Inferior parietal cortex (tissue), 1 donor: ENCODE measurements at regions not wholly inside any gene's neighbourhood (a gene's known extent, or its start where the extent isn't known, plus 50 kb on each side); places are given as distances from the start of the nearest gene placed in this dataset.
"Not testable (repeated sequence)": the region's sequence is repeated elsewhere in the genome, so short reads cannot be mapped to it uniquely, and the experiment has no call there.

ENCODE experiments used
- DNase-seq: peaks from one replicate; pipeline ENCODE4 v3.0.0-alpha.2; 2016; ENCODE audit errors: extremely low spot score

GRCh38 chr16:25637236-25637635 lies 54.5 kb upstream of the HS3ST4 start:
- no peak for DNase-seq

DNA sequence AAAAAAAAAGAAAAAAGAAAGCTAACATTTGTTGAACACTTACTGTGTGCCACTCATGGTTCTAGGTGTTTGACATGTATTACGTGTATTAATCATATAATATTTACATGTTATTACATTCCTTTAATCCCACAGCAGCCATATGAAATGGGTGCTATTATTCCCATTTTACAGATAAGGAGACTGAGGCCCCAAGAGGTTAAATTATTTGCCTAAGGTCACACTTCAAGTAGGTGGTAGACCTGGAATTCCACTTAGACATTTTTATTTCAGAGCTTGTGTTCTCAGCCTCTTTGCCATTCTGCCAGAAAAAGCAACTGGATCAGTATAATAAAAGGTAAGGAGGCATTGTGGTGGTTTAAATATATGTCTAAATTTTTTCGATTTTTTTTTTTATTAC lies 55.1 kb upstream of the HS3ST4 start:
- no peak for DNase-seq

DNA sequence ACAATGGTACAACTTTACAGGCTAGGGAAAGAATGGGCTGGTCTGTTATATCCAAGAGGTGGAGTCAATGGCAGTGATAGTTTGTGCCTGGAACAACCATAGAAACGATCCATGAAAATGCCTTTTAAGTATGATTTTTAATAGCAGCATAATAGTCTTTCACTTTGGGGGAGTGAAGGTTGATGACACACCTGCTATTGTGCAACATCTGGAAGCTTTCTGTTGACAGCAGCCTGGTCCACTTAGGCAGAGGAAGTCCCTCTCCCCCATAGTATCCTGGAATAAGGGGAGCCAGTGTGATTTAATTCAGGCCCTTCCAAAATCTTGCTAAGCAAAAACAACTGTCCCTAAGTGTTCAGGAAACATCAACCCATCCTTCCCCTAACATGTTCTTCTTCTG lies 56.3 kb upstream of the HS3ST4 start:
- DNase-seq = no peak

GRCh38 chr16:25633549-25633948 lies 58.2 kb upstream of the HS3ST4 start:
- no peak for DNase-seq

- DNase-seq = no peak
These were observed 63.0 kb upstream of the HS3ST4 start for GRCh38 chr16:25628766-25629165.

GRCh38 chr16:25627641-25628040 lies 64.1 kb upstream of the HS3ST4 start:
- no peak for DNase-seq

GRCh38 chr16:25626172-25626571 lies 65.6 kb upstream of the HS3ST4 start:
- DNase-seq = no peak

GRCh38 chr16:25625620-25626019 lies 66.1 kb upstream of the HS3ST4 start:
- no peak for DNase-seq

DNA sequence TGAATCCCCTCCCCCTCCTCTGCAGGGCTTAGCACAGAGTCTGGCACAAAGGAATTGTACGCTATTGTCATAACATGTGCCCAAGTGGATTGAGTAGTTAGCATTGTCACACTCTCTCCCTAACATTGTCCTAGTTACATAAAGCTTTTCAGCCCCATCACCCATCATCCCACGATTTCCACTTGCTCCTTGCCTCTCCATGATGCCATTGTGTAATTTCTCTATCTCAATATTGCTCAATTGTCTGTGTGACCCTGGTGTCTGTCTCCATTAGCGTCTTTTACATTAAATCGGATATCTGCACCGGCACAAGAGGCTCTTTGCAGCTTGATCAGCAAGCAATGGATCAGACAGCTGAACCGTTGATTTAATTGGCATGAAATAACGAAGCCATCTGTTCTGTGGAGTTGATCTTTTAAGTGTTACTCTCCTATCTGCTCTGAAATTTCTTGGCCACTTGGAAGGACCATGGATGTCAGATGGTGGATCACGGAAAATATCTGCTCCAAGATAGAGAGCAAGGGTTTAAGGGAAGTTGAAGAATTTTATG lies 77.0 kb upstream of the HS3ST4 start:
- DNase-seq = no peak

- DNase-seq = no peak
These were observed 77.8 kb upstream of the HS3ST4 start for GRCh38 chr16:25613931-25614330.

GRCh38 chr16:25608002-25608401 lies 83.8 kb upstream of the HS3ST4 start:
- DNase-seq = no peak

DNA sequence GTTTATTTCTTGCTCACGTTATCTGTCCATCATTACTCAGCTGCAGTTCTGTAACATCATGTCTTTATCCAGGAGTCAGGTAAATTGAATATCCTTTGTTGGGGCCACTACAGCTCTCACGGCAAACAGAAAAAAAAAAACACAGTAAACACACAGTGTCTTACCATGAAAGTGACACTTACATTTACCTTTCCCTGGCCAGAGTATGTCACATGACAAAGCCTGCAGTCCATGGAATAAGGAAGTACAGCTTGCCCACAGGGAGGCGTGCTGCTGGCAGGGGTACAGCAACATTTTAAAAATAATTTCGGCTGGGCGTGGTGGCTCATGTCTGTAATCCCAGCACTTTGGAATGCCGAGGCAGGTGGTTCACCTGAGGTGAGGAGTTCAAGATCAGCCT lies 85.7 kb upstream of the HS3ST4 start:
- no peak for DNase-seq

- no peak for DNase-seq
These were observed 86.4 kb upstream of the HS3ST4 start for GRCh38 chr16:25605381-25605780.

DNA sequence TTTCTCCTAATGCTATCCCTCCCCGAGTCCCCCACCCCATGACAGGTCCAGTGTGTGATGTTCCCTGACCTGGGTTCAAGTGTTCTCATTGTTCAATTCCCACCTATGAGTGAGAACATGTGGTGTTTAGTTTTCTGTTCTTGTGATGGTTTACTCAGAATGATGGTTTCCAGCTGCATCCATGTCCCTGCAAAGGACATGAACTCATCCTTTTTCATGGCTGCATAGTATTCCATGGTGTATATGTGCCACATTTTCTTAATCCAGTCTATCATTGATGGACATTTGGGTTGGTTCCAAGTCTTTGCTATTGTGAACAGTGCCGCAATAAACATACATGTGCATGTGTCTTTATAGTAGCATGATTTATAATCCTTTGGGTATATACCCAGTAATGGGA lies 90.5 kb upstream of the HS3ST4 start:
- not testable (repeated sequence) for DNase-seq

DNA sequence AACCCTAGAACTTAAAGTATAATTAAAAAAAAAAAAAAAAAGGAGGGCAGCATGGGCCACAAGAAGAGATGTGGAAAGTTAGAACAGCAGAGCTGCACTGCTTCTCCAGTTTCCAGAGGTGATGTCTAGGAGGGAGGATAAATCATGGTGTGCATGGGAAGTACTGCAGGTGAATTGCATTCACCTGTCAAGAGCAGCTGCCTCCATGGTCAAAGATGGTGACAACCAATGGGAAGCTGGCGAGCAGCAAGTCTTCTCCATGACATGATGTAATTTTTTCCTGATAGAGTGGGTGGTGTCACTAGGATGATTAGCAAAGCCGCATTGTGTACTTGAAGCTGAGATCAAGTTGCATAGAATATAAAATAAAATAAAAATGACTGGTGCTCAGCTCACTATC lies 95.6 kb upstream of the HS3ST4 start:
- no peak for DNase-seq

- peak; percentile 6 for DNase-seq
These were observed 98.5 kb upstream of the HS3ST4 start for GRCh38 chr16:25593260-25593659.

GRCh38 chr16:25587783-25588182 lies 104.0 kb upstream of the HS3ST4 start:
- DNase-seq = no peak

GRCh38 chr16:25586826-25587225 lies 104.9 kb upstream of the HS3ST4 start:
- DNase-seq = no peak

- no peak for DNase-seq
These were observed 106.2 kb upstream of the HS3ST4 start for GRCh38 chr16:25585526-25585925.

DNA sequence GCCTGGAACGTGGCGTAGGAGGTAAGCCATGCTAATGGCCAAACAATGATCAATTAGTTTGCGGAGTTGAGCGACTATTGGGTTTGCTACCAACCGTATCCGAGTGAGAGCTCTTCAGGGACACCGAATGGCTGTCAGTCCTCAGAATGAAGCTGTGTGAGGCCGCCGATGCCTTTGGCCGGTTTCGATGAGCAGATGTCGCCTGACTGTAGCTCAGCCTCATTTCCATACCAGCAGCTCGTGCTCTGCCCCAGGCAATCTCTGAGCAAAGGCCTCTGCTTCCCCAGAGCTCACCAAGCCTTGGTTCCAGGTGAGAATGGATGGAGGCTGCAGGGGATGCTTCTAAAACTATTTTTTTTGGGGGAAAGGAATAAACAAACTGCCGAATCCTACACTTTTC lies 111.7 kb upstream of the HS3ST4 start:
- DNase-seq = no peak

DNA sequence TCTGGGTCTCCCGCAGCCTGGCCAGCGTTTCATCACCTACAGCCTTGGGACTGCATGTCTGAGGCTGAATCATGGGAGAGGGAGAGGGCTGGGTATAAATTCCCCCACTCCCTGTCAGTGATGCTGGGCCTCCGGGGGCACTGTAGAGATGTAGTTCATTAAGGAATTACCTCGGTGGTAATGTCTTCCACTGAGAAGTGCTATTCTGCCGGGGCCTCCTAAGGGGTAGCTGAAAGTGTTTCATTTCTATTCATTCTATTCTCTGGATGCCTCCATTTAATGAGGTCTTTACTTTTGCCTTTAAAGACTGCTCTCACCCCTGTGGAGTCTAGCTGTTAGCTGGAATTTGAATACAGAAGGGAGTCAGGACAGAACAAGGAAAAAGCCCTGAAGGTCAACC lies 116.4 kb upstream of the HS3ST4 start:
- no peak for DNase-seq

GRCh38 chr16:25571712-25572111 lies 120.0 kb upstream of the HS3ST4 start:
- no peak for DNase-seq

DNA sequence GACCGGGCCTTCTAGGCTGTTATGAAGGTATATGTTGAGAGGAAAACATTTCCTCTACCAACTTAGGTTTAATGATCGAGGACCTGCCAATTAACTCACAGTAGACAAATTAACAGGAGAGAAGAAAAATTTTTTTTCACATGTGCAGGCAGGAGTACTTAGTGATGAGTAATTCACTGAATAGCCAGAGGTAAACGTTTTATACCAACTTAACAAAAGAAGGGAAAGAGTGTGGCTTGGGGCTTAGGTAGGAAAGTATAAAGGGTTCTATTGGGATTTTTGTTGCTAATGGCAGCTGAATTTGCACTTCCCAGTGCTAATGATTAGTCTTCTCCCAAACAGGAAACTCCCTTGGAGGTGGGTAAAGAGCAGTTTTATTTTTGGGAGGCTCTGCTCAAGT lies 121.6 kb upstream of the HS3ST4 start:
- DNase-seq = no peak

- DNase-seq = no peak
These were observed 122.8 kb upstream of the HS3ST4 start for GRCh38 chr16:25568991-25569390.

DNA sequence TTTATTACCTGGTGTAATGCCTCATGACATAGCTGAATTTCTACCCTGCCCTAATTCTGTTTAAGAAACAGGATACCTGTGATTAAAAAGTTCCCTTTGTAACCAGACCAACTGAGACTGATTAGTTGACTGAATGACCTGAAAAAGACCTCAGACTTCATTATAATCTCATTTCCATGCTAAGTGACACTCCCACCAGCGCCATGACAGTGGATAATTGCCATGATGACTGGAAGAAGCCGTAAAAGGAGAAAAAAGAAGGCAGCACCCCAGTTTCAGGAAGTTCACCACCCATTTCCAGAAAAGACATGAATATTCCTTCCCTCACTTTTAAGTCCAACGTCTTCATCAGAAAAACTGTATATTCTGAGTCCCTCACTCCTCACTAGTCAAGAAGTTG lies 125.6 kb upstream of the HS3ST4 start:
- DNase-seq = no peak
